ENCODE measurements at regions not wholly inside any gene's neighbourhood (a gene's known extent, or its start where the extent isn't known, plus 50 kb on each side); places are given as distances from the start of the nearest gene placed in this dataset.

DNA sequence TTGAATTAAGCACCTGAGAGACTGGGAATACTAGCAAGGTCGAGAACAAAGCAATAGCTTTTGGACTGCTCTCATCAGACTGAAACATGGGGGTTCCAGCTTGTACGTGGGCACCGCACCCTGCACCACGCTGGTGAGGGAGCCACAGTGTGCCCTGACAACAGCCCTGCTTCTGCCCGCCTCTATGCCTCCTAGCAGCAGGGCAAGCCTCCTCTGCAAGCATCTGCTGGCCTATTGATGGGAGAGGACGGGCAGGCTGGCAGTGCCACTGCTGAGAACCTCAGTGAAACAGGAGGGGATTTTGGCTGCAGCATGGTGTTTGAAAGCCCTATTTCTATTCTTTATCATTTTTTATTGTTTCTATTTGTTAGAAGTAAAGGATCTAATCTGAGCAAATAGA lies 146.1 kb upstream of the OTOS start:
- no peaks in the 10 kb centered on the region for H3K4me1 Mint-ChIP-seq
- no peak overlapping the region for H3K4me3 ChIP-seq (replicated peaks in 1 of 3; ENCODE audit: low read depth in 2 of 3, low read length in 3 of 3)
- no peak overlapping the region for H3K4me2 ChIP-seq (replicated peaks; ENCODE audit: extremely low read depth, low read length, poor library complexity, severe bottlenecking)
- no peak overlapping the region for H3K27ac ChIP-seq (ENCODE audit: low read depth in 1 of 2, low read length in 2 of 2)
- H3K4me3 Mint-ChIP-seq: no peak overlapping the region
- H3K9ac ChIP-seq (ENCODE audit: insufficient read depth, low read length, poor library complexity, severe bottlenecking): no peak overlapping the region
- TF ChIP-seq, protein P1, sequence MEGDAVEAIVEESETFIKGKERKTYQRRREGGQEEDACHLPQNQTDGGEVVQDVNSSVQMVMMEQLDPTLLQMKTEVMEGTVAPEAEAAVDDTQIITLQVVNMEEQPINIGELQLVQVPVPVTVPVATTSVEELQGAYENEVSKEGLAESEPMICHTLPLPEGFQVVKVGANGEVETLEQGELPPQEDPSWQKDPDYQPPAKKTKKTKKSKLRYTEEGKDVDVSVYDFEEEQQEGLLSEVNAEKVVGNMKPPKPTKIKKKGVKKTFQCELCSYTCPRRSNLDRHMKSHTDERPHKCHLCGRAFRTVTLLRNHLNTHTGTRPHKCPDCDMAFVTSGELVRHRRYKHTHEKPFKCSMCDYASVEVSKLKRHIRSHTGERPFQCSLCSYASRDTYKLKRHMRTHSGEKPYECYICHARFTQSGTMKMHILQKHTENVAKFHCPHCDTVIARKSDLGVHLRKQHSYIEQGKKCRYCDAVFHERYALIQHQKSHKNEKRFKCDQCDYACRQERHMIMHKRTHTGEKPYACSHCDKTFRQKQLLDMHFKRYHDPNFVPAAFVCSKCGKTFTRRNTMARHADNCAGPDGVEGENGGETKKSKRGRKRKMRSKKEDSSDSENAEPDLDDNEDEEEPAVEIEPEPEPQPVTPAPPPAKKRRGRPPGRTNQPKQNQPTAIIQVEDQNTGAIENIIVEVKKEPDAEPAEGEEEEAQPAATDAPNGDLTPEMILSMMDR (IDR thresholded peaks at IDR 0.05): no peak
- H3K36me3 Mint-ChIP-seq: no peaks in the 10 kb centered on the region
- H2AFZ ChIP-seq (ENCODE audit: insufficient read depth, low read depth, low read length, poor library complexity, severe bottlenecking): no peak overlapping the region
- peaks cover 0 to 8% (median 0%) of the 10 kb centered on the region in 7 donors for H3K9me3 Mint-ChIP-seq
- H3K36me3 ChIP-seq (replicated peaks in 1 of 2; ENCODE audit: control insufficient read depth in 1 of 2, insufficient read depth in 2 of 2, low read length in 2 of 2): no peaks in the 10 kb centered on the region
- H3K79me2 ChIP-seq (ENCODE audit: insufficient read depth, low read length): no peaks in the 10 kb centered on the region
- H3K27ac Mint-ChIP-seq: peak overlapping the region in 1 of 7 donors; percentile 58
- WGBS (ENCODE audit: insufficient coverage): 74% methylated on average over 6 of the region's 6 CpGs
- H3K4me1 ChIP-seq (ENCODE audit: control insufficient read depth in 1 of 2, insufficient read depth in 2 of 2, low read length in 2 of 2): no peaks in the 10 kb centered on the region
- peaks cover 5 to 8% (median 6%) of the 10 kb centered on the region in 3 donors for H3K27me3 Mint-ChIP-seq (ENCODE audit: low read depth in 3 of 3)
- no peaks in the 10 kb centered on the region for H3K27me3 ChIP-seq (ENCODE audit: control insufficient read depth in 2 of 2, insufficient read depth in 2 of 2, low read length in 2 of 2)
- no peaks in the 10 kb centered on the region for H4K20me1 ChIP-seq (ENCODE audit: insufficient read depth, low read length)
- intact Hi-C loops (cut with micrococcal nuclease): no loop called here
- H3K9me3 ChIP-seq (replicated peaks in 1 of 2; ENCODE audit: control insufficient read depth in 1 of 2, insufficient read depth in 1 of 2, low read length in 2 of 2): peaks cover 0 to 3% of the 10 kb centered on the region in 2 donors
- DNase-seq: no peak

DNA sequence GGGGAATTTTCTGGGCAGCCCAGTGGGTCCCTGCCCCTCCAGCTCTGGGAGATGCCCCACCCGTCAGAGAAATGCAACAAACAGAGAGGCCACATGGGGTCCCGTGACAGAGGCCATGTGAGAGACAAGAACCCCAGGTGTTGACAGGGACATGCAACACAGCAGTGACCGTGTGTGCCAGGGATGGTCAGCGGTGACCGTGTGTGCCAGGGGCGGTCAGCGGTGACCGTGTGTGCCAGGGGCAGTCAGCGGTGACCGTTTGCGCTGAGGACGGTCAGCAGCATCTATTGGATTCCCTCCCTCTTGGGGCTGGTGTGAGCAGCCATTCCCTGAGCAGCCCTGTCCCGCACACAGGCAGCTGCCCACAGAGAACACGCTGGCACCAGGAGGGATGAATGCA lies 146.6 kb upstream of the OTOS start:
- no peaks in the 10 kb centered on the region for H3K36me3 ChIP-seq (replicated peaks in 1 of 2; ENCODE audit: control insufficient read depth in 1 of 2, insufficient read depth in 2 of 2, low read length in 2 of 2)
- no peak overlapping the region for H3K9ac ChIP-seq (ENCODE audit: insufficient read depth, low read length, poor library complexity, severe bottlenecking)
- no peak overlapping the region for H3K27ac ChIP-seq (ENCODE audit: low read depth in 1 of 2, low read length in 2 of 2)
- no peaks in the 10 kb centered on the region for H4K20me1 ChIP-seq (ENCODE audit: insufficient read depth, low read length)
- H3K27me3 ChIP-seq (ENCODE audit: control insufficient read depth in 2 of 2, insufficient read depth in 2 of 2, low read length in 2 of 2): no peaks in the 10 kb centered on the region
- no peak for DNase-seq
- H3K4me1 Mint-ChIP-seq: no peaks in the 10 kb centered on the region
- peaks cover 0 to 8% (median 0%) of the 10 kb centered on the region in 7 donors for H3K9me3 Mint-ChIP-seq
- H3K79me2 ChIP-seq (ENCODE audit: insufficient read depth, low read length): no peaks in the 10 kb centered on the region
- intact Hi-C loops (cut with micrococcal nuclease): no loop called here
- H3K9me3 ChIP-seq (replicated peaks in 1 of 2; ENCODE audit: control insufficient read depth in 1 of 2, insufficient read depth in 1 of 2, low read length in 2 of 2): peaks cover 0 to 3% of the 10 kb centered on the region in 2 donors
- H3K4me3 Mint-ChIP-seq: no peak overlapping the region
- no peaks in the 10 kb centered on the region for H3K36me3 Mint-ChIP-seq
- no peak overlapping the region for H3K4me2 ChIP-seq (replicated peaks; ENCODE audit: extremely low read depth, low read length, poor library complexity, severe bottlenecking)
- TF ChIP-seq, protein P1 (IDR thresholded peaks at IDR 0.05): no peak
- no peak overlapping the region for H2AFZ ChIP-seq (ENCODE audit: insufficient read depth, low read depth, low read length, poor library complexity, severe bottlenecking)
- peaks cover 5 to 9% (median 6%) of the 10 kb centered on the region in 3 donors for H3K27me3 Mint-ChIP-seq (ENCODE audit: low read depth in 3 of 3)
- H3K27ac Mint-ChIP-seq: peak overlapping the region in 1 of 7 donors; percentile 58
- no peak overlapping the region for H3K4me3 ChIP-seq (replicated peaks in 1 of 3; ENCODE audit: low read depth in 2 of 3, low read length in 3 of 3)
- WGBS (ENCODE audit: insufficient coverage): 86% methylated on average over 12 of the region's 14 CpGs
- H3K4me1 ChIP-seq (ENCODE audit: control insufficient read depth in 1 of 2, insufficient read depth in 2 of 2, low read length in 2 of 2): no peaks in the 10 kb centered on the region

Measured in CD14-positive monocyte (primary cell).